Right atrium auricular region (tissue), 2 donors: ENCODE measurements at regions not wholly inside any gene's neighbourhood (a gene's known extent, or its start where the extent isn't known, plus 50 kb on each side); places are given as distances from the start of the nearest gene placed in this dataset.

Experiments used
- DNase-seq: peaks from one replicate; pipeline ENCODE4 v3.0.0-alpha.2; 2019; ENCODE audit warnings: low spot score
- H3K27ac ChIP-seq, 2 donors: fragments of 200-600 bp; sonication (generic); 1 replicate in 1 of 2; 2 replicates in 1 of 2; pipeline ENCODE4 v1.5.1; 2016 to 2019
- H3K27me3 ChIP-seq, 2 donors: fragments of 200-600 bp; sonication (generic); one replicate each; pipeline versions ENCODE4 v1.5.1 to v1.6.0; 2017 to 2019
- H3K36me3 ChIP-seq: fragments of 200-600 bp; sonication (generic); one replicate; pipeline ENCODE4 v1.5.1; 2016
- H3K4me1 ChIP-seq, 2 donors: fragments of 200-600 bp; sonication (generic); one replicate each; pipeline versions ENCODE4 v1.5.1 to v1.6.0; 2017 to 2019
- H3K4me3 ChIP-seq, 2 donors: fragments of 200-600 bp; sonication (generic); 1 replicate in 1 of 2; 2 replicates in 1 of 2; pipeline ENCODE4 v1.5.1; 2017 to 2019; ENCODE audit warnings: mild to moderate bottlenecking in 1 of 2, moderate library complexity in 1 of 2
- H3K9me3 ChIP-seq, 2 donors: fragments of 200-600 bp; sonication (generic); one replicate each; pipeline ENCODE4 v1.5.1; 2019
- TF ChIP-seq, protein P1 (sequence below), 2 donors: fragments of 200-600 bp; sonication (generic); IDR thresholded peaks; one replicate each; pipeline ENCODE4 v1.5.1; 2019; ENCODE audit warnings: antibody characterized with exemption in 2 of 2

DNA sequence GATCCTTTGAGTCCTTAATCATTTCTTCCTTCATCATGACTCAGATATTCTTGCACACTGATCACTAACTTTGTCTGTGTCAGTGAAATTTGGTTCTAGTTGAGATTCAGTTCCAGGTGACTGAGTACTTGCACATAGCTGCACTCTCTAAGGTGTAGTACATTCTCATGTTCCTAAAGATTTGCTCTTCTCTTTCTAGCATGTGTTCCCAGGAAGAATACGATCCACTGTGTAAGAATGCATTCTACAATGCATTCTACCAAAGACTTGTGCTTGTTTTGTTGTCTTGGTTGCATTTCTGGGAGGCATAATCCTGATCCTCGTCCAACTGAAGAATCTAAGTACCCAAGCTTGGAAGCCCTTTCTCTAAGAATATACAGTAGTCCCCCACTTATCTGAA is 104.3 kb upstream of the CDC42BPA start:
- H3K27me3 ChIP-seq: no peaks in the 10 kb centered on the region
- H3K4me1 ChIP-seq: peaks cover 0 to 3% of the 10 kb centered on the region in 2 donors
- no peaks in the 10 kb centered on the region for H3K36me3 ChIP-seq
- no peak overlapping the region for H3K4me3 ChIP-seq
- no peak overlapping the region for H3K27ac ChIP-seq
- TF ChIP-seq, protein P1, sequence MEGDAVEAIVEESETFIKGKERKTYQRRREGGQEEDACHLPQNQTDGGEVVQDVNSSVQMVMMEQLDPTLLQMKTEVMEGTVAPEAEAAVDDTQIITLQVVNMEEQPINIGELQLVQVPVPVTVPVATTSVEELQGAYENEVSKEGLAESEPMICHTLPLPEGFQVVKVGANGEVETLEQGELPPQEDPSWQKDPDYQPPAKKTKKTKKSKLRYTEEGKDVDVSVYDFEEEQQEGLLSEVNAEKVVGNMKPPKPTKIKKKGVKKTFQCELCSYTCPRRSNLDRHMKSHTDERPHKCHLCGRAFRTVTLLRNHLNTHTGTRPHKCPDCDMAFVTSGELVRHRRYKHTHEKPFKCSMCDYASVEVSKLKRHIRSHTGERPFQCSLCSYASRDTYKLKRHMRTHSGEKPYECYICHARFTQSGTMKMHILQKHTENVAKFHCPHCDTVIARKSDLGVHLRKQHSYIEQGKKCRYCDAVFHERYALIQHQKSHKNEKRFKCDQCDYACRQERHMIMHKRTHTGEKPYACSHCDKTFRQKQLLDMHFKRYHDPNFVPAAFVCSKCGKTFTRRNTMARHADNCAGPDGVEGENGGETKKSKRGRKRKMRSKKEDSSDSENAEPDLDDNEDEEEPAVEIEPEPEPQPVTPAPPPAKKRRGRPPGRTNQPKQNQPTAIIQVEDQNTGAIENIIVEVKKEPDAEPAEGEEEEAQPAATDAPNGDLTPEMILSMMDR (IDR thresholded peaks at IDR 0.05): no peak
- H3K9me3 ChIP-seq: no peaks in the 10 kb centered on the region
- no peak for DNase-seq

DNA sequence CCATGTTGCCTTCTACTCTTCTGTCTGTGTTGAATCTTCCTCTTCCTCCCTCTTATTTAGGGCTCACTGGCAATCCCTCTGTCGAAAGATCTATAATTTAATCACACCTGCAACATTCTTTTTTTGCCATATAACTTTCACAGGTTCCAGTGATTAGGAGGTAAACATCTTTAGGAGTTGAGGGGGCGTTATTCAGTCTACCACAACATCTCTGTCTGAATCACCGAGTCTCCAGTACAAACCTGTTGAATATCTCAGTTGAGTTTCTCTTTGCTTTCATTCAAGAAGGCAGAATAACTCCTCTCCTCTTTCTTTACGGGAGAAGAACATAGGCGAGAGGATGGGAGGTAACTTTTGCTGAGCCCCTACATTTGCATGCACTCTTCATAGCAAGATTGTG is 101.9 kb upstream of the CDC42BPA start:
- Histone ChIP-seq H3K27me3 (no peaks in the 10 kb centered on the region), H3K4me1 (peaks cover 0 to 3% of the 10 kb centered on the region in 2 donors), H3K4me3 (no peak overlapping the region), H3K27ac (no peak overlapping the region), H3K36me3 (no peaks in the 10 kb centered on the region), H3K9me3 (no peaks in the 10 kb centered on the region)
- TF ChIP-seq, protein P1 (IDR thresholded peaks at IDR 0.05): no peak
- DNase-seq: no peak

DNA sequence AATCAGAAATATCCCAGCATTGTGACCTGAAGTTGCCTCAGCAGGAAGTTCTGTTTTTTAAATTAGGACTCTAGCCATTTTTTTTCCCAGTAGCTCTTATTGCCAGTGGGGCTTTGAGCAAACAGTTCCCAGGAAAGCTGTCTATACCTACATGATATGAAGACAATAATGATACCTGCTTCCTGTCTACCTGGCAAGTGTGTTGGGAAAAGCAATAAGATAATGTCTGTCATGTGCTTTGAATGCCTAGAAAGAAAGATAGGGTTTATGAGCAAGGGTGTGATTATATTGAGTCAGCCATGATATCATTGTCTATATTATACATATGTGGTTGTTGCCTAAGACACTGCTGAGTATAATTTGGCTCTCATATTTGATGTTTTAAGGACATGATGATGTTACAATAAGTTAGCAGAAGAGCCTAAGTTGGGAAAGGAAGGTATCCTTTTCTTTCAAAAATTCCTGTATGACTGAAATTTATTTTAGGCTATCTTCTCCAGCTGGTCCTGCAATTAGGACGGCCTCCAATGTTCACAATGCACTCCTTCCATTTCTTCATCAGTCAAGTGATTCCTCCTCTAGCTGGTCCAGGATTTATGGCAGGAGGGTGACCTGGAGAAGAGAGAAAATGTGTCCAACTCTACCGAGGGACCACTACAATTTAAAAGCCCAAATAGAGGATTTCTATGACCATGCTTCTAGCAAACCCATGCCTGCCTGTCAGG is 99.6 kb upstream of the CDC42BPA start:
- DNase-seq: no peak
- TF ChIP-seq, protein P1 (IDR thresholded peaks at IDR 0.05): no peak
- no peak overlapping the region for H3K4me3 ChIP-seq
- no peaks in the 10 kb centered on the region for H3K9me3 ChIP-seq
- no peaks in the 10 kb centered on the region for H3K36me3 ChIP-seq
- H3K4me1 ChIP-seq: no peaks in the 10 kb centered on the region
- H3K27ac ChIP-seq: no peak overlapping the region
- no peaks in the 10 kb centered on the region for H3K27me3 ChIP-seq

DNA sequence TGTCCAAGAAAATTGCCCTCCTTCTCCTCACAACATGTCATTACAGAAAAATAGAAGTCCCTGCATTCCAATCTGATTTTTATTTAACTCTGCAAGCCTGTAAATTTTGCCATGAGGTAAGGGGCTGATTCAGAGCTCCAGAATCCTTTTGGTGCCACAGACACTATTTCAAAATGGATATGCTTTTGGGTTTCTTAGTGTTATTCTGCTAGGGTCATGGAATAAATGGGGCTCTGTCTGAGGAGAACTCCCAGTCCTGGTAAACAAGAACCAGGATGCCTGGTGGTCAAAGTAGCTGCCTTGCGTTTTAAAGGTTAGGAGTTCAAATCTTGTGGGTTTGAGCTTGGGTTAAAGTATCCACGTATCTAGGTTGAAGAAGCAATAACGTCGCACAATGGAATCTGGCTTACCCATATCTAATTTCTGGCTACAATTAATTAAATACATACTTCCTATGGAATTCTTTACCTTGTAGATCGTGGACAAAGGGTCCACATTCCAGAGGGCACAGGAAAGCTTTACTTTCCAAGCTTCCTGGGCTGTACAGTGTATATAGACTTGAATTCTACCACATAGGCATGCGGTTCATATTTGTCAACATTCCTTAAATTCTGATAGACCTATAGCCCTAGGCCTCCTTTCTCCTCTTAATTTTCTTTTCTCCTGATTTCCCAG is 98.0 kb upstream of the CDC42BPA start:
- Histone ChIP-seq H3K27ac (no peak overlapping the region), H3K9me3 (no peaks in the 10 kb centered on the region), H3K4me1 (no peaks in the 10 kb centered on the region), H3K27me3 (no peaks in the 10 kb centered on the region), H3K4me3 (no peak overlapping the region), H3K36me3 (no peaks in the 10 kb centered on the region)
- no peak for DNase-seq
- TF ChIP-seq, protein P1 (IDR thresholded peaks at IDR 0.05): no peak

DNA sequence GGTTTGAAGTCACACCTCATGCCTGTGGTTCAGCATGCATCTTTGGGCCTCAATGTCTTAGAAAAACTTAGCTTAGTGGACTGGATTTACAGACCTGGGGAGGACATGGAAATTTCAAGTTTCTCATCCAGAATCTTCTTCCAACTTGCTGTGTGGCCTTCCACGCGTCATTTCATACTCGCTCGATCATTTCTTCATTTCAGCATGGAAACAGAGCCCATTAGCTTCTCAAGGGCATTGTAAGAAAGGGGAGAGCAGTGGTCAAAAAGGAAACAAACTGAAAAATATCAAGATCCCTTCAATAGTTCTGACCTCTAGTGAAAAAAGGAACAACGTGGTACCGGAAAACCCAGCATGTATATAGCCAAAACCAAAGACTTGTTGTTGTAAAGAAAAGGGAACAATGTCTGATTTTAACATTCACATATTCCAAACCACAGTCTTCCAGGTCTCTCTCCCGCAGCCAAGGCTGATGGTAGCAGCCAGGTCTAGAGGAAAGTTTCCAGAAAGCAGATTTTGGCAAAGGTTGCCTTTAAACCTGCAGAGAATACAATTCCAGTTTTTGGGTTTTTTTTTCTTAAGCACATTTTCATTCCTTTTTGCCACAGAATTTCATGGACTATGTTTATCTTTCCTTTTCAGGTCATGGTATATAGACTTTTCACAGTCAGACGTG is 97.0 kb upstream of the CDC42BPA start:
- H3K27ac ChIP-seq: no peak overlapping the region
- H3K27me3 ChIP-seq: no peaks in the 10 kb centered on the region
- no peaks in the 10 kb centered on the region for H3K9me3 ChIP-seq
- no peak for DNase-seq
- H3K4me3 ChIP-seq: no peak overlapping the region
- H3K4me1 ChIP-seq: no peaks in the 10 kb centered on the region
- no peaks in the 10 kb centered on the region for H3K36me3 ChIP-seq
- TF ChIP-seq, protein P1 (IDR thresholded peaks at IDR 0.05): no peak
